Heart left ventricle (tissue), 16 donors: ENCODE measurements at regions not wholly inside any gene's neighbourhood (a gene's known extent, or its start where the extent isn't known, plus 50 kb on each side); places are given as distances from the start of the nearest gene placed in this dataset.

Source experiments
- ATAC-seq, 4 donors: fragments of 200-7000 bp; cut with Tn5 transposase; one replicate each; pipeline ENCODE4 v1.9.1; 2020 to 2022; ENCODE audit warnings: moderate library complexity in 4 of 4, mild to moderate bottlenecking in 3 of 4, moderate number of reproducible peaks in 1 of 4
- DNase-seq, 5 donors: peaks; one replicate each; pipeline ENCODE4 v3.0.0-alpha.2; 2020
- H3K27ac ChIP-seq, 12 donors: fragments of 200-600 bp; sonication (generic) in 4 of 12; one replicate each; pipeline versions ENCODE4 v1.5.0 to v1.8.0; 2016 to 2022; ENCODE audit warnings: mild to moderate bottlenecking in 2 of 12
- H3K27me3 ChIP-seq, 9 donors: fragments of 200-600 bp; sonication (generic) in 2 of 9; one replicate each; pipeline versions ENCODE4 v1.5.1 to v1.8.0; 2016 to 2022; ENCODE audit warnings: mild to moderate bottlenecking in 3 of 9
- H3K36me3 ChIP-seq, 9 donors: fragments of 200-600 bp; sonication (generic) in 2 of 9; one replicate each; pipeline versions ENCODE4 v1.5.0 to v1.8.0; 2018 to 2022; ENCODE audit warnings: mild to moderate bottlenecking in 2 of 9
- H3K4me1 ChIP-seq, 12 donors: fragments of 200-600 bp; sonication (generic) in 4 of 12; one replicate each; pipeline versions ENCODE4 v1.5.0 to v1.8.0; 2016 to 2022; ENCODE audit warnings: mild to moderate bottlenecking in 3 of 12
- H3K4me3 ChIP-seq, 12 donors: fragments of 200-600 bp; sonication (generic) in 4 of 12; one replicate each; pipeline versions ENCODE4 v1.5.0 to v1.8.0; 2017 to 2022; ENCODE audit warnings: mild to moderate bottlenecking in 9 of 12, moderate library complexity in 4 of 12
- H3K9me3 ChIP-seq, 12 donors: fragments of 200-600 bp; sonication (generic) in 4 of 12; one replicate each; pipeline versions ENCODE4 v1.5.0 to v1.8.0; 2016 to 2022; ENCODE audit warnings: mild to moderate bottlenecking in 1 of 12
- POLR2A ChIP-seq, 2 donors: fragments of 450-650 bp; IDR thresholded peaks; one replicate each; pipeline ENCODE4 v1.6.1; 2017; ENCODE audit warnings: antibody characterized with exemption in 2 of 2, mild to moderate bottlenecking in 2 of 2, moderate library complexity in 2 of 2
- WGBS, 4 donors: extraction: QIAGEN DNeasy Blood & Tissue Kit in 2 of 4; methylation state at CpG; one replicate each; pipeline versions ENCODE4 v1.1.5 to v1.1.7; 2013 to 2018; 5-methylcytosine and 5-hydroxymethylcytosine counted together
- intact Hi-C, 10 donors: fragments of 100-400 bp; cut with DNase I; formaldehyde crosslinking; loops; one replicate each; pipeline versions ENCODE4 v1.11.1 to v1.14.2; 2022
- TF ChIP-seq, protein P1 (sequence below), 12 donors: fragments of 200-600 bp; sonication (generic) in 4 of 12; IDR thresholded peaks; one replicate each; pipeline versions ENCODE4 v1.5.0 to v1.8.0; 2018 to 2022; ENCODE audit warnings: antibody characterized with exemption in 12 of 12, mild to moderate bottlenecking in 5 of 12
- donor health status: ischemic (EF 13 %, LVEDD 7.1; RV severe dilation, severe dysfunction).
- donor health status: healthy with polysubstance abuse.
- donor health status: DM: no; HTN: yes; CAD: no.
- donor health status: DM: no; HTN: no; CAD: no.
- donor health status: ischemic (EF 25% LVEDD 6.9; RV normal size, moderate dysfunction).
- donor health status: ischemic (EF 25% LVEDD 5.7; RV mildly dilated, moderate dysfunction).
- donor health status: healthy.
- donor health status: DM: yes; HTN: yes; CAD: no.
- donor health status: ischemic (EF 35%, LVEDD 5.7; RV mildly dilated, moderate dysfunction).
- donor health status: nonischemic (EF 11% LVEDD 7.7; RV severe dilation, severe dysfunction).
- donor health status: DM: yes; HTN: yes; CAD: no.
- donor health status: PGD.
- donor health status: ischemic (EF 29% LVEDD 5.4; RV normal size, mild dysfunction).
- donor health status: nonischemic (EF 23%, LVEDD 6.1; RV moderate dilation, normal function).

DNA sequence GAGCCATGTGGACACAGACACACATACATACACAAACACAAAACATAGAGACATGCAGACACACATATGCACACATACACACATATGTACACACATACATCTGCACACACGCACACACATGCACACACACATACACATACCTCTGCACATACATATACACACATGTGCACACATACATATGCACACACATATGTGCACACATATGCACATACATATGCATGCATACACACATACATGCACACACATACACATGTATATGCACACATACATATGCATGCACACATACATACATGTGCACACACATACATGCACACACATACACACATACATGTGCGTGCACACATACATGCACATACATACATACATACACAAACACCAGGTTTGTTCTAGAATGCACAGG is 236.3 kb upstream of the FOXK1 start:
- Histone ChIP-seq H3K4me3 (no peak overlapping the region), H3K27me3 (no peaks in the 10 kb centered on the region), H3K36me3 (no peaks in the 10 kb centered on the region), H3K4me1 (no peaks in the 10 kb centered on the region), H3K27ac (no peak overlapping the region), H3K9me3 (no peaks in the 10 kb centered on the region)
- no peak for ATAC-seq
- TF ChIP-seq POLR2A (IDR thresholded peaks at IDR 0.05), result no peak
- TF ChIP-seq, protein P1, sequence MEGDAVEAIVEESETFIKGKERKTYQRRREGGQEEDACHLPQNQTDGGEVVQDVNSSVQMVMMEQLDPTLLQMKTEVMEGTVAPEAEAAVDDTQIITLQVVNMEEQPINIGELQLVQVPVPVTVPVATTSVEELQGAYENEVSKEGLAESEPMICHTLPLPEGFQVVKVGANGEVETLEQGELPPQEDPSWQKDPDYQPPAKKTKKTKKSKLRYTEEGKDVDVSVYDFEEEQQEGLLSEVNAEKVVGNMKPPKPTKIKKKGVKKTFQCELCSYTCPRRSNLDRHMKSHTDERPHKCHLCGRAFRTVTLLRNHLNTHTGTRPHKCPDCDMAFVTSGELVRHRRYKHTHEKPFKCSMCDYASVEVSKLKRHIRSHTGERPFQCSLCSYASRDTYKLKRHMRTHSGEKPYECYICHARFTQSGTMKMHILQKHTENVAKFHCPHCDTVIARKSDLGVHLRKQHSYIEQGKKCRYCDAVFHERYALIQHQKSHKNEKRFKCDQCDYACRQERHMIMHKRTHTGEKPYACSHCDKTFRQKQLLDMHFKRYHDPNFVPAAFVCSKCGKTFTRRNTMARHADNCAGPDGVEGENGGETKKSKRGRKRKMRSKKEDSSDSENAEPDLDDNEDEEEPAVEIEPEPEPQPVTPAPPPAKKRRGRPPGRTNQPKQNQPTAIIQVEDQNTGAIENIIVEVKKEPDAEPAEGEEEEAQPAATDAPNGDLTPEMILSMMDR (IDR thresholded peaks at IDR 0.05), result no peak
- DNase-seq, result no peak
- intact Hi-C loops, result no loop called here
- WGBS, 4 donors, result 86 to 100% (median 90%) methylated on average over 2 of the region's 2 CpGs

GRCh38 chr7:4449263-4449662 is 232.8 kb upstream of the FOXK1 start:
- Histone ChIP-seq H3K9me3 (no peaks in the 10 kb centered on the region), H3K4me3 (no peak overlapping the region), H3K27ac (no peak overlapping the region), H3K4me1 (no peaks in the 10 kb centered on the region), H3K36me3 (no peaks in the 10 kb centered on the region), H3K27me3 (no peaks in the 10 kb centered on the region)
- ATAC-seq (no peak), DNase-seq (no peak)
- intact Hi-C loops, result no loop called here
- TF ChIP-seq, protein P1 (IDR thresholded peaks at IDR 0.05), result no peak
- no peak for TF ChIP-seq POLR2A (IDR thresholded peaks at IDR 0.05)
- 87 to 95% (median 91%) methylated on average over 10 of the region's 10 CpGs for WGBS, 4 donors

DNA sequence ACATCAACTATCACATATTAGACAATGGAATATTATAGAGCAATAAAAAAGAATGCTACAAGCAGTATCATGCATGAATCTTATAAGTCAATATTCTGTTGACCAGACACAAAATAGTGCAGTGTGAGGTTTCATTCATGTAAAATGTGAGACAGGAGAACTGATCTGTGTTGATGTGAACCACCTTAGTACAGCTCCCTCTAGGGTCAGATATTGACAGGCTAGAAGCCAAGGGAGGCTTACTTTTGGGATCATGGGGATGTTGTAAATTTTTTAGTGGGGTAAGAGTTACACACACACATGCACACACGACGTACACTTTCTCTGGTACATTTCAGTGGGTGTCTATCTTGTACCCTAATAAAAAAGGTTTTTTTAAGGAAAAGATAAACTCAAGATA is 231.6 kb upstream of the FOXK1 start:
- no peak overlapping the region for H3K4me3 ChIP-seq
- TF ChIP-seq POLR2A (IDR thresholded peaks at IDR 0.05), result no peak
- TF ChIP-seq, protein P1 (IDR thresholded peaks at IDR 0.05), result no peak
- ATAC-seq (no peak), DNase-seq (no peak)
- no peaks in the 10 kb centered on the region for H3K4me1 ChIP-seq
- H3K27me3 ChIP-seq, result no peaks in the 10 kb centered on the region
- no peaks in the 10 kb centered on the region for H3K36me3 ChIP-seq
- intact Hi-C loops, result no loop called here
- no peak overlapping the region for H3K27ac ChIP-seq
- no peaks in the 10 kb centered on the region for H3K9me3 ChIP-seq
- 88 to 92% (median 91%) methylated on average over 2 of the region's 2 CpGs for WGBS, 4 donors

DNA sequence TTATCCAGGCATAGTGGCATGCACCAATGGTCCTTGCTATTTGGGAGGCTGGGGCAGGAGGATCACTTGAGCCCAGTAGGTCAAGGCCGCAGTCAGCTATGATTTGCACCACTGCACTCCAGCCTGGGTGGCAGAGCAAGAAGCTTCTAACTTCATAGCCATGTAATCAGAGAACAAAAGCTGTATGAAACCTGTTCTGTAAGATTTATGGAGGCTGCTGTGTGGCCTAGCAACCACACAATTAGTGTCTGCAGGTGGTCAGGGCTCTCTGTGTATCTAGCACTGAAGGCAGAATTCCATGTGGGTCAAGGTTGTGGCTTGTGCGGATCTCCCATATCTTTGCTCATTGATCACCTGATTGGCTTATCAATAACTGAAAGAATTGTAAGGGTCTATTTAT is 221.5 kb upstream of the FOXK1 start:
- TF ChIP-seq, protein P1 (IDR thresholded peaks at IDR 0.05), result no peak
- TF ChIP-seq POLR2A (IDR thresholded peaks at IDR 0.05), result no peak
- no peak for ATAC-seq
- Histone ChIP-seq H3K9me3 (peaks cover 0 to 7% (median 0%) of the 10 kb centered on the region in 12 donors), H3K4me3 (no peak overlapping the region), H3K27ac (no peak overlapping the region), H3K36me3 (no peaks in the 10 kb centered on the region), H3K4me1 (peaks cover 0 to 6% (median 0%) of the 10 kb centered on the region in 12 donors), H3K27me3 (peaks cover 0 to 5% (median 0%) of the 10 kb centered on the region in 9 donors)
- 85 to 98% (median 90%) methylated on average over 2 of the region's 2 CpGs for WGBS, 4 donors
- no peak for DNase-seq
- intact Hi-C loops, result no loop called here
